GM12891 (cell line): ENCODE measurements at regions not wholly inside any gene's neighbourhood (a gene's known extent, or its start where the extent isn't known, plus 50 kb on each side); places are given as distances from the start of the nearest gene placed in this dataset.

Experiments
- PAX5 ChIP-seq: IDR thresholded peaks from 2 replicates; pipeline ENCODE4 v1.6.1; 2011; ENCODE audit warnings: low read length, moderate library complexity, mild to moderate bottlenecking; ENCODE audit not compliant: insufficient read depth, severe bottlenecking
- POLR2AphosphoS5 ChIP-seq: IDR thresholded peaks from 2 replicates; pipeline ENCODE4 v1.6.1; 2011; ENCODE audit warnings: low read depth, low read length, control low read depth
- TAF1 ChIP-seq: IDR thresholded peaks from 2 replicates; pipeline ENCODE4 v1.6.1; 2011; ENCODE audit warnings: low read depth, low read length, control low read depth

- TF ChIP-seq PAX5 (no peak), POLR2AphosphoS5 (no peak), TAF1 (no peak)
These were observed 380.4 kb downstream of the GPM6A start for GRCh38 chr4:175431694-175432093.
